GM12873 (cell line): ENCODE measurements at regions not wholly inside any gene's neighbourhood (a gene's known extent, or its start where the extent isn't known, plus 50 kb on each side); places are given as distances from the start of the nearest gene placed in this dataset.

ENCODE experiments used
- TF ChIP-seq, protein P1 (sequence below): IDR thresholded peaks from 2 replicates; pipeline ENCODE4 v1.5.1; 2012; ENCODE audit warnings: low read depth, mild to moderate bottlenecking, moderate library complexity, low read length, control low read depth; ENCODE audit not compliant: insufficient read depth; ENCODE audit errors: missing control alignments

DNA sequence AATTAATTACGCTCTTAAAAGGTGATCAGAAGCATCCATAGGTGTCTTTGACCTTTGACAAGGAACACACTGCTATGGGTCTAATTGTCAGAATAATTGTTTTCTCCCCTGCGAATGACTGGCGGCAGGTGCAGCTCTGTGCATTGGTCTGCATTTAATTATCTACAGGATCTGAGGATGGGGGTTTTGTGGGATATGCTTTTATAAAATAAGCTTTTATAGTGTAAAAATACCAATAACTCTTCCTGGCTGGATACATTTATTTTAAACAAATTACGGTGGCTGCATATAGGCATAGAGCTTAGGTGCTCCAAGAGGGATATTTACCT, 201.6 kb upstream of the RGMA start:
- TF ChIP-seq, protein P1, sequence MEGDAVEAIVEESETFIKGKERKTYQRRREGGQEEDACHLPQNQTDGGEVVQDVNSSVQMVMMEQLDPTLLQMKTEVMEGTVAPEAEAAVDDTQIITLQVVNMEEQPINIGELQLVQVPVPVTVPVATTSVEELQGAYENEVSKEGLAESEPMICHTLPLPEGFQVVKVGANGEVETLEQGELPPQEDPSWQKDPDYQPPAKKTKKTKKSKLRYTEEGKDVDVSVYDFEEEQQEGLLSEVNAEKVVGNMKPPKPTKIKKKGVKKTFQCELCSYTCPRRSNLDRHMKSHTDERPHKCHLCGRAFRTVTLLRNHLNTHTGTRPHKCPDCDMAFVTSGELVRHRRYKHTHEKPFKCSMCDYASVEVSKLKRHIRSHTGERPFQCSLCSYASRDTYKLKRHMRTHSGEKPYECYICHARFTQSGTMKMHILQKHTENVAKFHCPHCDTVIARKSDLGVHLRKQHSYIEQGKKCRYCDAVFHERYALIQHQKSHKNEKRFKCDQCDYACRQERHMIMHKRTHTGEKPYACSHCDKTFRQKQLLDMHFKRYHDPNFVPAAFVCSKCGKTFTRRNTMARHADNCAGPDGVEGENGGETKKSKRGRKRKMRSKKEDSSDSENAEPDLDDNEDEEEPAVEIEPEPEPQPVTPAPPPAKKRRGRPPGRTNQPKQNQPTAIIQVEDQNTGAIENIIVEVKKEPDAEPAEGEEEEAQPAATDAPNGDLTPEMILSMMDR, result no peak

DNA sequence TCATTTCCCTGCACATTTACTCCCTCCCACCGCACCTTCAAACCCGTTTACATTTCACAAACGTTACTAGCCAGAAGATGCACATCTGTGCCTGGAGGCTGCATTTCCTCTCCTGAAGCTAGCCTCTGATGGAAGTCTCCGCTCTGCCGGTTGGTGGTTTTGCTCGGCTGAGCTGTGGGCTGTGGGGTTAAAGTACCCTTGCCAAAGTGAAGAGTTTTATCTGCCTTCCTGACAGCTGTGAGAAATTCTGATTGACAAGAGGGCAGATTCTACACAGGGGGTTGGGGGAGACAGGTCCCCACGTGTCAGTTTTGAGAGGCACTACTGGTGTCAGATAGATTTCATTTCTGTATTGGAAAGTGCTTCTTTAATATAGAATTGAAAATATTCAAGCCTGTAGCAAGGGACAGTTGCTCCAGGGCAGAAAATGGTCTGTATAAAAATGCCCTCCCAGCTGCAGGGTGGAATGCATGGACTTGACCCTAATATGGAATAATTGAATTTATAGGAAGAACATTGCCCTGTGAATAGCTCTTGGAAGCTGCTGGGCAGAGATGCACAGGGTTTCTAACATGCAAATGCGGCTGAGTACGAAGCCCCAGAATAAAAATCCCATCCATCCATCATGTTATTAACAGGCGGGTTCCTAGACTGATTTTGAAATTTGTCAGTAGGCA, 201.1 kb upstream of the RGMA start:
- TF ChIP-seq, protein P1, result no peak

DNA sequence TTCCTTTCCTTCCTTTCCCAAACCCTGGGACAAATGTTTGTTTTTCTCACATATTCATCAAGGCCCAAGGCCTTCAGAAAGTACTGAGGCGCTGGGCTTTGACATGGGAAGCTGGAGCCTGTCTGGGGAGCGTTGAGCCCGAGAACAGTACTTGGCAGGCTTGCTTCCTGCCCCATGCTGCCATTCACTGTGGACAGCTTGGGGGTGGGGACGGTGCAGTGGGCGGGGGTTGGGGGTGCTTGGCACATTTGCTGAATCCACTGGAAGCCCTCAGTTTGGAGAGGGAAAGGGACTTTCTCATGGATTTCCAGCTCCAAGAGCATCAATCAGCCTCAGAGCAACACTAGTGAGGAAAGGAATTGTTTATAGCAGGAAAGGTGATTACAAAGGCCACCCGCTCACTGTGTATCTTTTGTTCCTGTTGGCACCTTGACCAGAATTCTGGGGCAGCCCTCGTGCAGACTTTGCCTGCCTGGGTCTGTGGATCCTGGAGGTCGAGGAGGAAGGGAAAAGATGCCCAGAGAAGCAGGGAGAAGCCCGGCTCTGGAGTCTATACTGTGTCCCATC, 199.8 kb upstream of the RGMA start:
- TF ChIP-seq, protein P1, result no peak

DNA sequence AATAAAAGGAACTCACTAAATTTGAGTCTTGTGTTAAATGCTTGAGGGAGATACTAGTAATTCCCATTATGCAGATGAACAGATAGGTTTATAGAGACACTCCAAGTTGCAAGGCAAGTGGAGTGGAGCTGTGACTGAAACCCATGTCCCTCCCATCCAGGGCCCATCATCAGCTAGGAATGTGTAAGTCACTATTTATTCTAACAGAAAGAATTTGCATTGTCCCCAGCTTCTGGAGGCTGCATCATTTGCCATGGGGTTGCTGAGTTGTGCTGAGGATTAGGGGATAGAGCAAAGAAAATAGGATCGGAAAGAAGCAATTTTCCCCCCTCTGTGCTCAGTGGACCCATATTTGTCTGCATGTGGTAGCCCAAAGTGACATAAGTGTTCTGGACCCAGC, 197.4 kb upstream of the RGMA start:
- TF ChIP-seq, protein P1, result no peak

DNA sequence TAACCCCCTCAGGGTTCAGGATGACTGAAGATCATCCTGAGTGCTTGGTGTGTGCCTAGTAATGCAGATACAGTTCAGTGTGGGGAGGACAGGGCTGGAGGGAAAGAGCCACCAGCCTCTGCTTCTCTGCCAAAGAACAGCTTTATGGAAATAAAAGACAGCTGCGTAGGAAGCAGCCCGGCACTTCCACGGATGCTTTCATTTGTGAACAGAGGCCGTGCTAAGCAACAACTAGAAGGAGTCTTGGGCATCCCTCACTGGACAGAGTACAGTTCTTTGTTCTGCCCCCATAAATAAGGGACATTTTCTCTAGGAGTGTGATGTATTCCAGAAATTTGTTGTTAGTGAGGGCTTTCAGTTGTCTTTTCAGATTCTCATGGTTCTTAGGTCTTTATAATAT, 194.8 kb upstream of the RGMA start:
- TF ChIP-seq, protein P1, result no peak

DNA sequence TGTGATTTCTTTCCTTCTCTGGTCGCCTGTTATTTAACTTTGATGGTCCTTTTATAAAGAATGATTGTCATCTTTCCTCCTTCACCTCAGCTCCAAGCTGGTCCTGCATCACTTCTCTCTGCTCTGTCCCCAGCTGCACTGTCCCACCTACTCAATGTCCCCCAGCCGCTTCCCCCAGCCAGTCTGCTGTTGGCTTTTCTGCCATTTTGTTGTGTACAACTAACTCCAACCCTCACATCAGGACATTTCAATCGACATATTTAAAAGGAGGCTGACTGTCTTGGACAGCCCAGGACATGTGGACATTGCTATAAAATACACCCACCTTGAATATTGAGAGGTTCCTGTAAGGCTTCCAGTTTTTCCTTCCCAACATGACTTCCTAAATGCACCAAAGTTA, 193.8 kb upstream of the RGMA start:
- TF ChIP-seq, protein P1, result no peak

DNA sequence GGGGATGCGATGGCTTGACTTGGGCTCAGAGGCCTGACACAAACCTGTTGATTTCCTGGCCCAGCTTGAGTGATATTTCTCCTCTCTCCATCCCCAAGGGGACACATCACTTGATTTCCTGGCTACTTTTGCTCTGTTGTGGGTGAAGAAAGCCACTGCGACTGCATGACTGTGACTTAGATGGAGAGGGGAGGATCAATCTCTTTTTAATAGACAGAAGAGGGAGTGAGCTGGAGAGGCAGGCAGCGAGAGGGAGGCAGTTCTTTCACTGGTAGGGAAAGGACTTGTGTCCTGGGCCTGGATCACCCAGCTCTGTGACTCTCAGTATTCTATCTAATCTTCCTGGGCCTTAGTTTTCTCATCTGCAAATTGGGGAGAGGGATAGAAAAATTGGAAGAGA, 189.8 kb upstream of the RGMA start:
- TF ChIP-seq, protein P1, result no peak
